Testis (tissue), 2 donors: ENCODE measurements at regions not wholly inside any gene's neighbourhood (a gene's known extent, or its start where the extent isn't known, plus 50 kb on each side); places are given as distances from the start of the nearest gene placed in this dataset.

Experiments used
- DNase-seq: peaks from one replicate; pipeline ENCODE4 v3.0.0-alpha.2; 2019
- H3K27ac ChIP-seq, 2 donors: fragments of 200-600 bp; sonication (generic); one replicate each; pipeline ENCODE4 v1.5.1; 2019
- H3K27me3 ChIP-seq: fragments of 200-600 bp; sonication (generic); one replicate; pipeline ENCODE4 v1.5.1; 2019
- H3K36me3 ChIP-seq: fragments of 200-600 bp; sonication (generic); one replicate; pipeline ENCODE4 v1.5.1; 2017; ENCODE audit warnings: low read depth; ENCODE audit errors: missing control alignments
- H3K4me1 ChIP-seq: fragments of 200-600 bp; sonication (generic); one replicate; pipeline ENCODE4 v1.5.1; 2019
- H3K4me3 ChIP-seq, 2 donors: fragments of 200-600 bp; sonication (generic); one replicate each; pipeline ENCODE4 v1.5.1; 2017 to 2019
- H3K9me3 ChIP-seq: fragments of 200-600 bp; sonication (generic); one replicate; pipeline ENCODE4 v1.5.1; 2017
- CTCF ChIP-seq, 3 experiments: fragments of 450-650 bp in 2 of 3; fragments of 200-600 bp in 1 of 3; sonication (generic) in 1 of 3; IDR thresholded peaks; one replicate each; pipeline ENCODE4 v1.5.1; 2016 to 2019; ENCODE audit warnings: antibody characterized with exemption in 3 of 3, mild to moderate bottlenecking in 2 of 3, moderate library complexity in 1 of 3
- POLR2A ChIP-seq: fragments of 450-650 bp; IDR thresholded peaks from one replicate; pipeline ENCODE4 v1.6.1; 2017; ENCODE audit warnings: antibody characterized with exemption, mild to moderate bottlenecking, moderate library complexity
- WGBS, 2 donors: methylation state at CpG; one replicate each; pipeline ENCODE4 v1.1.5; 2018; 5-methylcytosine and 5-hydroxymethylcytosine counted together
- intact Hi-C: fragments of 100-400 bp; cut with DNase I; formaldehyde crosslinking; loops from one replicate; pipeline ENCODE4 v1.15.1; 2023; ENCODE audit warnings: low total_unique reads

GRCh38 chr5:4054092-4054491 lies 458.5 kb downstream of the IRX1 start:
- Histone ChIP-seq H3K36me3 (no peaks in the 10 kb centered on the region), H3K27me3 (no peaks in the 10 kb centered on the region), H3K27ac (no peak overlapping the region), H3K4me1 (no peaks in the 10 kb centered on the region), H3K4me3 (no peak overlapping the region), H3K9me3 (no peaks in the 10 kb centered on the region)
- TF ChIP-seq CTCF (IDR thresholded peaks at IDR 0.05) (no peak), POLR2A (no peak)
- whole genome bisulfite sequencing, 2 donors = 58 to 77% methylated on average over 1 of the region's 1 CpG
- DNase-seq = no peak
- intact Hi-C loops = no loop called here

- Histone ChIP-seq H3K9me3 (no peaks in the 10 kb centered on the region), H3K4me1 (no peaks in the 10 kb centered on the region), H3K27me3 (no peaks in the 10 kb centered on the region), H3K27ac (no peak overlapping the region), H3K36me3 (no peaks in the 10 kb centered on the region), H3K4me3 (no peak overlapping the region)
- no peak for TF ChIP-seq POLR2A
- no peak for TF ChIP-seq CTCF (IDR thresholded peaks at IDR 0.05)
- no peak for DNase-seq
- intact Hi-C loops = no loop called here
- 70 to 71% methylated on average over 6 of the region's 6 CpGs for WGBS, 2 donors
Measured at GRCh38 chr5:4058899-4059298, 463.3 kb downstream of the IRX1 start.

- Histone ChIP-seq H3K27ac (no peak overlapping the region), H3K4me1 (no peaks in the 10 kb centered on the region), H3K4me3 (no peak overlapping the region), H3K27me3 (no peaks in the 10 kb centered on the region), H3K36me3 (no peaks in the 10 kb centered on the region), H3K9me3 (no peaks in the 10 kb centered on the region)
- intact Hi-C loops = no loop called here
- WGBS, 2 donors = 43 to 50% methylated on average over 10 to 11 of the region's 11 CpGs
- no peak for DNase-seq
- TF ChIP-seq POLR2A (no peak), CTCF (IDR thresholded peaks at IDR 0.05) (no peak)
Measured at GRCh38 chr5:4065472-4066320, 470.1 kb downstream of the IRX1 start.

GRCh38 chr5:4068171-4068570 lies 472.5 kb downstream of the IRX1 start:
- Histone ChIP-seq H3K27me3 (no peaks in the 10 kb centered on the region), H3K27ac (no peak overlapping the region), H3K9me3 (no peaks in the 10 kb centered on the region), H3K36me3 (no peaks in the 10 kb centered on the region), H3K4me3 (no peak overlapping the region), H3K4me1 (no peaks in the 10 kb centered on the region)
- DNase-seq = no peak
- WGBS, 2 donors = 73 to 82% methylated on average over 6 of the region's 6 CpGs
- no peak for TF ChIP-seq CTCF (IDR thresholded peaks at IDR 0.05)
- TF ChIP-seq POLR2A = no peak
- intact Hi-C loops = no loop called here

- no peak for DNase-seq
- H3K4me3 ChIP-seq = no peak overlapping the region
- intact Hi-C loops = no loop called here
- H3K36me3 ChIP-seq = no peaks in the 10 kb centered on the region
- H3K27me3 ChIP-seq = no peaks in the 10 kb centered on the region
- H3K27ac ChIP-seq = no peak overlapping the region
- 81% methylated on average over 5 of the region's 5 CpGs for WGBS, 2 donors
- TF ChIP-seq POLR2A (no peak), CTCF (IDR thresholded peaks at IDR 0.05) (no peak)
- no peaks in the 10 kb centered on the region for H3K4me1 ChIP-seq
- H3K9me3 ChIP-seq = no peaks in the 10 kb centered on the region
Measured at GRCh38 chr5:4078544-4078943, 482.9 kb downstream of the IRX1 start.
